HepG2 (cell line): ENCODE measurements at regions not wholly inside any gene's neighbourhood (a gene's known extent, or its start where the extent isn't known, plus 50 kb on each side); places are given as distances from the start of the nearest gene placed in this dataset.

ENCODE experiments used
- ATAC-seq: fragments of 200-7000 bp; cut with Tn5 transposase; 3 replicates; pipeline ENCODE4 v1.9.1; 2020; ENCODE audit warnings: mild to moderate bottlenecking, moderate library complexity
- BruUV-seq: library from RNA; stranded (reverse); fragments of 400-500 nt; replicated peaks from 2 replicates; lab custom pipeline; 2021; lab: Mats Ljungman, UMichigan
- CTCF ChIA-PET: fragments of 300-600 bp; formaldehyde crosslinking; extraction: SDS; loops from one replicate; lab custom pipeline; 2021; ENCODE audit warnings: low total read pairs, inconsistent platforms, low intra/inter-chr PET ratio; lab: Yijun Ruan, JAX
- POLR2A ChIA-PET: fragments of 350-600 bp; sonication (Branson Sonifier 250); formaldehyde crosslinking; loops from one replicate; lab custom pipeline; 2020; ENCODE audit warnings: antibody characterized with exemption, inconsistent platforms; lab: Yijun Ruan, JAX
- DNase-seq: peaks from one replicate; pipeline ENCODE4 v3.0.0-alpha.2; 2015; ENCODE audit warnings: low spot score
- FAIRE-seq: peaks from 3 replicates; lab custom pipeline; 2011; peaks lifted over from hg19 to GRCh38; lab: Jason Lieb, UNC
- H2AFZ ChIP-seq: one replicate; pipeline ENCODE4 v1.6.1; 2011; ENCODE audit warnings: low read length, inconsistent platforms
- H3K27ac ChIP-seq: fragments of 300-600 bp; 3 replicates; pipeline ENCODE4 v1.8.0; 2011; ENCODE audit warnings: mixed run types, mild to moderate bottlenecking, mixed read lengths, low read length, inconsistent platforms; ENCODE audit not compliant: insufficient read depth; ENCODE audit errors: extremely low read length
- H3K27me3 ChIP-seq, 2 experiments: fragments of 200-600 bp in 1 of 2; 2 replicates in 1 of 2; 3 replicates in 1 of 2; pipeline versions ENCODE4 v1.6.0 to v1.8.0; 2011; ENCODE audit warnings: low read length in 2 of 2, mild to moderate bottlenecking in 2 of 2, moderate library complexity in 2 of 2, inconsistent platforms in 1 of 2; ENCODE audit not compliant: insufficient read depth in 2 of 2, control insufficient read depth in 1 of 2
- H3K36me3 ChIP-seq, 2 experiments: fragments of 200-600 bp in 1 of 2; replicated peaks in 1 of 2; 2 replicates in 1 of 2; 3 replicates in 1 of 2; pipeline versions ENCODE4 v1.5.1 to v1.8.0; 2011; ENCODE audit warnings: low read length in 2 of 2, inconsistent platforms in 1 of 2; ENCODE audit not compliant: insufficient read depth in 2 of 2, control insufficient read depth in 1 of 2
- H3K4me1 ChIP-seq: 2 replicates; pipeline ENCODE4 v1.5.1; 2012; ENCODE audit warnings: low read length, inconsistent platforms; ENCODE audit not compliant: insufficient read depth
- H3K4me2 ChIP-seq: 2 replicates; pipeline ENCODE4 v1.6.0; 2011; ENCODE audit warnings: low read depth, low read length, inconsistent platforms
- H3K4me3 ChIP-seq, 3 experiments: fragments of 200-600 bp in 1 of 3; sonication (generic), shearing (Covaris generic) in 1 of 3; replicated peaks in 1 of 3; 2 replicates each; pipeline ENCODE4 v1.5.1; 2011 to 2016; ENCODE audit warnings: low read length in 3 of 3, inconsistent platforms in 2 of 3, low read depth in 2 of 3, mild to moderate bottlenecking in 2 of 3, control low read depth in 1 of 3, mixed read lengths in 1 of 3; ENCODE audit not compliant: insufficient read depth in 1 of 3
- H3K79me2 ChIP-seq: one replicate; pipeline ENCODE4 v1.6.1; 2011; ENCODE audit warnings: low read length, inconsistent platforms; ENCODE audit not compliant: insufficient read depth
- H3K9ac ChIP-seq: 2 replicates; pipeline ENCODE4 v1.6.0; 2011; ENCODE audit warnings: mild to moderate bottlenecking, low read depth, low read length, inconsistent platforms; ENCODE audit not compliant: insufficient read depth
- H3K9me3 ChIP-seq: 2 replicates; pipeline ENCODE4 v1.5.1; 2012; ENCODE audit warnings: mild to moderate bottlenecking, low read length
- H4K20me1 ChIP-seq: 2 replicates; pipeline ENCODE4 v1.6.0; 2011; ENCODE audit warnings: inconsistent platforms, mild to moderate bottlenecking, low read length, moderate library complexity; ENCODE audit not compliant: insufficient read depth
- BATF2 ChIP-seq: sonication (generic); formaldehyde crosslinking; IDR thresholded peaks from 2 replicates; pipeline ENCODE4 v1.8.0; 2022; ENCODE audit warnings: mild to moderate bottlenecking, missing genetic modification reagents, moderate library complexity
- ELF1 ChIP-seq: sonication (generic); formaldehyde crosslinking; IDR thresholded peaks from 2 replicates; pipeline ENCODE4 v1.4.0; 2020; ENCODE audit warnings: missing genetic modification reagents
- FOXP4 ChIP-seq: sonication (generic); formaldehyde crosslinking; IDR thresholded peaks from 2 replicates; pipeline ENCODE4 v1.4.0; 2020; ENCODE audit warnings: missing genetic modification reagents
- GLI4 ChIP-seq: sonication (generic); formaldehyde crosslinking; IDR thresholded peaks from 2 replicates; pipeline ENCODE4 v1.5.1; 2020; ENCODE audit warnings: missing genetic modification reagents, mild to moderate bottlenecking, moderate library complexity, borderline replicate concordance
- HDAC6 ChIP-seq: fragments of 200-600 bp; sonication (generic); IDR thresholded peaks from 2 replicates; pipeline ENCODE4 v1.7.0; 2017; ENCODE audit warnings: mild to moderate bottlenecking, antibody characterized with exemption, low read length, low read depth
- HMG20B ChIP-seq: conservative IDR thresholded peaks from 2 replicates; pipeline ENCODE4 v1.6.1; 2016; ENCODE audit warnings: missing genetic modification reagents, missing compliant biosample characterization
- NFE2L2 ChIP-seq: fragments of 150-350 bp; IDR thresholded peaks from 2 replicates; pipeline ENCODE4 v1.6.1; 2014; ENCODE audit warnings: low read length
- PRPF4 ChIP-seq: fragments of 200-400 bp; formaldehyde crosslinking; IDR thresholded peaks from 2 replicates; pipeline ENCODE4 v1.6.1; 2016; ENCODE audit warnings: low read length, low read depth; ENCODE audit not compliant: poor library complexity, severe bottlenecking
- RFXANK ChIP-seq: IDR thresholded peaks from 2 replicates; pipeline ENCODE4 v1.6.1; 2016
- SRY ChIP-seq: sonication (generic); formaldehyde crosslinking; IDR thresholded peaks from 2 replicates; pipeline ENCODE4 v1.8.0; 2022; ENCODE audit warnings: mild to moderate bottlenecking, missing genetic modification reagents
- TBL1XR1 ChIP-seq: fragments of 150-350 bp; IDR thresholded peaks from 2 replicates; pipeline ENCODE4 v1.6.1; 2014; ENCODE audit warnings: borderline replicate concordance, low read length; ENCODE audit not compliant: partially characterized antibody
- ZNF205 ChIP-seq: IDR thresholded peaks from 2 replicates; pipeline ENCODE4 v1.6.1; 2018; ENCODE audit warnings: missing biosample characterization, missing genetic modification reagents
- ZNF276 ChIP-seq: sonication (generic); formaldehyde crosslinking; IDR thresholded peaks from 2 replicates; pipeline ENCODE4 v1.4.0; 2020; ENCODE audit warnings: mild to moderate bottlenecking, low read depth, missing genetic modification reagents
- WGBS: methylation state at CpG from one replicate; pipeline ENCODE4 v1.1.6; 2017; ENCODE audit warnings: low lambda C conversion rate; 5-methylcytosine and 5-hydroxymethylcytosine counted together
- in situ Hi-C: cut with HindIII; loops from 2 replicates; pipeline ENCODE4 v1.10.0; 2017; ENCODE audit warnings: low pct_unique_long_range_greater_than_20kb; ENCODE audit not compliant: extremely low pct_ligation_motif_present
- intact Hi-C: fragments of 100-400 bp; cut with micrococcal nuclease; formaldehyde crosslinking; loops from one replicate; pipeline ENCODE4 v1.10.0; 2022; ENCODE audit not compliant: unreplicated experiment
- TF ChIP-seq, protein P1 (sequence below): sonication (generic); formaldehyde crosslinking; IDR thresholded peaks from 2 replicates; pipeline ENCODE4 v1.4.0; 2020; ENCODE audit warnings: mild to moderate bottlenecking, low read depth, missing genetic modification reagents
- TF ChIP-seq, protein P2 (sequence below): fragments of 450-650 bp; IDR thresholded peaks from 2 replicates; pipeline ENCODE4 v1.6.1; 2017
- TF ChIP-seq, protein P3 (sequence below): IDR thresholded peaks from 2 replicates; pipeline ENCODE4 v1.6.1; 2016

GRCh38 chr6:106731144-106731842 is 101.9 kb downstream of the QRSL1 start:
- BruUV-seq: no TSS peak
- Histone ChIP-seq H3K9ac (peak overlapping the region; percentile 56), H3K36me3 (no peaks in the 10 kb centered on the region), H3K4me2 (peak overlapping the region; percentile 81), H2AFZ (peak overlapping the region; percentile 37), H3K27me3 (no peaks in the 10 kb centered on the region), H3K4me3 (peak overlapping the region in 1 of 3 experiments; percentile 39; a peak in 2 of 6 replicates), H3K27ac (peak overlapping the region; percentile 92), H3K79me2 (no peaks in the 10 kb centered on the region), H3K9me3 (peaks cover 11% of the 10 kb centered on the region), H4K20me1 (no peaks in the 10 kb centered on the region), H3K4me1 (peaks cover 75% of the 10 kb centered on the region)
- ChIA-PET POLR2A (interaction anchor here (0.7 to 2.0 kb wide), 5 partner anchors 10 to 68 kb away, joined by 3 to 8 read pairs (median 5); no protein-coding TSS in a partner anchor), CTCF (no interaction called here)
- DNase-seq (peak; percentile 86), FAIRE-seq (peak; percentile 71), ATAC-seq (peak; percentile 95)
- under 1% methylated on average over 6 of the region's 6 CpGs for WGBS
- intact Hi-C loops: loop anchor here (1.0 kb wide), 2 partner anchors 10 to 56 kb away; no protein-coding TSS in a partner anchor
- in situ Hi-C loops: no loop called here
- TF ChIP-seq PRPF4 (no peak), TBL1XR1 (no peak), BATF2 (CRISPR knock-in tag) (no peak), HDAC6 (no peak), HMG20B (CRISPR knock-in tag) (0 out of 2 replicates have a peak, but pooled peaks have one; percentile 17), RFXANK (CRISPR knock-in tag) (no peak), FOXP4 (CRISPR knock-in tag) (peak; percentile 91), SRY (CRISPR knock-in tag) (peak; percentile 81), ELF1 (CRISPR knock-in tag) (0 out of 2 replicates have a peak, but pooled peaks have one; percentile 8), GLI4 (CRISPR knock-in tag) (no peak), ZNF276 (CRISPR knock-in tag) (no peak), NFE2L2 (no peak), ZNF205 (CRISPR knock-in tag) (peak; percentile 28; the same call in 1 of the 2 replicates)
- TF ChIP-seq, protein P1, sequence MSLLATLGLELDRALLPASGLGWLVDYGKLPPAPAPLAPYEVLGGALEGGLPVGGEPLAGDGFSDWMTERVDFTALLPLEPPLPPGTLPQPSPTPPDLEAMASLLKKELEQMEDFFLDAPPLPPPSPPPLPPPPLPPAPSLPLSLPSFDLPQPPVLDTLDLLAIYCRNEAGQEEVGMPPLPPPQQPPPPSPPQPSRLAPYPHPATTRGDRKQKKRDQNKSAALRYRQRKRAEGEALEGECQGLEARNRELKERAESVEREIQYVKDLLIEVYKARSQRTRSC (CRISPR knock-in tag): 0 out of 2 replicates have a peak, but pooled peaks have one; percentile 44
- TF ChIP-seq, protein P2, sequence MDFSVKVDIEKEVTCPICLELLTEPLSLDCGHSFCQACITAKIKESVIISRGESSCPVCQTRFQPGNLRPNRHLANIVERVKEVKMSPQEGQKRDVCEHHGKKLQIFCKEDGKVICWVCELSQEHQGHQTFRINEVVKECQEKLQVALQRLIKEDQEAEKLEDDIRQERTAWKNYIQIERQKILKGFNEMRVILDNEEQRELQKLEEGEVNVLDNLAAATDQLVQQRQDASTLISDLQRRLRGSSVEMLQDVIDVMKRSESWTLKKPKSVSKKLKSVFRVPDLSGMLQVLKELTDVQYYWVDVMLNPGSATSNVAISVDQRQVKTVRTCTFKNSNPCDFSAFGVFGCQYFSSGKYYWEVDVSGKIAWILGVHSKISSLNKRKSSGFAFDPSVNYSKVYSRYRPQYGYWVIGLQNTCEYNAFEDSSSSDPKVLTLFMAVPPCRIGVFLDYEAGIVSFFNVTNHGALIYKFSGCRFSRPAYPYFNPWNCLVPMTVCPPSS: no peak
- TF ChIP-seq, protein P3, sequence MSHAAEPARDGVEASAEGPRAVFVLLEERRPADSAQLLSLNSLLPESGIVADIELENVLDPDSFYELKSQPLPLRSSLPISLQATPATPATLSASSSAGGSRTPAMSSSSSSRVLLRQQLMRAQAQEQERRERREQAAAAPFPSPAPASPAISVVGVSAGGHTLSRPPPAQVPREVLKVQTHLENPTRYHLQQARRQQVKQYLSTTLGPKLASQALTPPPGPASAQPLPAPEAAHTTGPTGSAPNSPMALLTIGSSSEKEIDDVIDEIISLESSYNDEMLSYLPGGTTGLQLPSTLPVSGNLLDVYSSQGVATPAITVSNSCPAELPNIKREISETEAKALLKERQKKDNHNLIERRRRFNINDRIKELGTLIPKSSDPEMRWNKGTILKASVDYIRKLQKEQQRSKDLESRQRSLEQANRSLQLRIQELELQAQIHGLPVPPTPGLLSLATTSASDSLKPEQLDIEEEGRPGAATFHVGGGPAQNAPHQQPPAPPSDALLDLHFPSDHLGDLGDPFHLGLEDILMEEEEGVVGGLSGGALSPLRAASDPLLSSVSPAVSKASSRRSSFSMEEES (CRISPR knock-in tag): no peak
